ENCODE measurements at regions not wholly inside any gene's neighbourhood (a gene's known extent, or its start where the extent isn't known, plus 50 kb on each side); places are given as distances from the start of the nearest gene placed in this dataset.

GRCh38 chr12:43237238-43237879 lies 314.6 kb downstream of the ADAMTS20 start:
- no peaks in the 10 kb centered on the region for H3K4me1 Mint-ChIP-seq
- no peaks in the 10 kb centered on the region for H3K27me3 ChIP-seq
- H3K27ac ChIP-seq = no peak overlapping the region

GRCh38 chr12:43235721-43236120 lies 316.3 kb downstream of the ADAMTS20 start:
- no peak overlapping the region for H3K4me3 Mint-ChIP-seq

More at GRCh38 chr12:43237238-43237879, 314.6 kb downstream of the ADAMTS20 start:
- Histone ChIP-seq H3K9ac (no peak overlapping the region), H3K9me3 (ENCODE audit: low read depth) (no peaks in the 10 kb centered on the region), H3K4me1 (no peaks in the 10 kb centered on the region), H3K79me2 (ENCODE audit: low read depth) (no peaks in the 10 kb centered on the region), H3K4me3 (no peak overlapping the region), H3K36me3 (no peaks in the 10 kb centered on the region), H3F3A (ENCODE audit: low read depth) (no peaks in the 10 kb centered on the region), H2AFZ (replicated peaks) (no peak overlapping the region), H3K4me2 (no peak overlapping the region), H4K20me1 (ENCODE audit: low read depth) (no peaks in the 10 kb centered on the region)
- no peak overlapping the region for H3K27ac Mint-ChIP-seq
- no peak for DNase-seq (ENCODE audit: low spot score)
- no peaks in the 10 kb centered on the region for H3K27me3 Mint-ChIP-seq (ENCODE audit: insufficient read depth, low read depth)
- no peak overlapping the region for H3K4me3 Mint-ChIP-seq
- no peaks in the 10 kb centered on the region for H3K36me3 Mint-ChIP-seq
- H3K9me3 Mint-ChIP-seq = no peaks in the 10 kb centered on the region
- TF ChIP-seq CTCF (IDR thresholded peaks at IDR 0.05) (no peak), EZH2phosphoT487 (IDR thresholded peaks at IDR 0.05) (no peak), EZH2 (IDR thresholded peaks at IDR 0.05) (no peak)

GRCh38 chr12:43233861-43234260 lies 318.1 kb downstream of the ADAMTS20 start:
- Histone ChIP-seq H3F3A (ENCODE audit: low read depth) (no peaks in the 10 kb centered on the region), H3K4me1 (no peaks in the 10 kb centered on the region), H3K9me3 (ENCODE audit: low read depth) (no peaks in the 10 kb centered on the region), H3K4me2 (no peak overlapping the region), H3K27me3 (no peaks in the 10 kb centered on the region), H3K36me3 (no peaks in the 10 kb centered on the region), H3K9ac (no peak overlapping the region), H3K4me3 (no peak overlapping the region), H4K20me1 (ENCODE audit: low read depth) (no peaks in the 10 kb centered on the region), H2AFZ (replicated peaks) (no peak overlapping the region), H3K27ac (no peak overlapping the region), H3K79me2 (ENCODE audit: low read depth) (no peaks in the 10 kb centered on the region)
- TF ChIP-seq EZH2phosphoT487 (IDR thresholded peaks at IDR 0.05) = no peak
- TF ChIP-seq CTCF (IDR thresholded peaks at IDR 0.05) = no peak
- no peak for TF ChIP-seq EZH2 (IDR thresholded peaks at IDR 0.05)
- H3K9me3 Mint-ChIP-seq = no peaks in the 10 kb centered on the region
- H3K36me3 Mint-ChIP-seq = no peaks in the 10 kb centered on the region
- no peak for DNase-seq (ENCODE audit: low spot score)
- no peak overlapping the region for H3K4me3 Mint-ChIP-seq
- H3K27me3 Mint-ChIP-seq (ENCODE audit: insufficient read depth, low read depth) = no peaks in the 10 kb centered on the region
- H3K27ac Mint-ChIP-seq = no peak overlapping the region
- no peaks in the 10 kb centered on the region for H3K4me1 Mint-ChIP-seq

More at GRCh38 chr12:43235721-43236120, 316.3 kb downstream of the ADAMTS20 start:
- no peak overlapping the region for H3K27ac Mint-ChIP-seq
- H3K4me2 ChIP-seq = no peak overlapping the region
- no peaks in the 10 kb centered on the region for H3K4me1 ChIP-seq
- no peaks in the 10 kb centered on the region for H3K4me1 Mint-ChIP-seq
- H3K27me3 Mint-ChIP-seq (ENCODE audit: insufficient read depth, low read depth) = no peaks in the 10 kb centered on the region
- no peaks in the 10 kb centered on the region for H3K27me3 ChIP-seq
- H4K20me1 ChIP-seq (ENCODE audit: low read depth) = no peaks in the 10 kb centered on the region
- H3K79me2 ChIP-seq (ENCODE audit: low read depth) = no peaks in the 10 kb centered on the region
- no peak for DNase-seq (ENCODE audit: low spot score)
- no peak for TF ChIP-seq CTCF (IDR thresholded peaks at IDR 0.05)
- no peak for TF ChIP-seq EZH2 (IDR thresholded peaks at IDR 0.05)
- TF ChIP-seq EZH2phosphoT487 (IDR thresholded peaks at IDR 0.05) = no peak
- no peaks in the 10 kb centered on the region for H3K9me3 Mint-ChIP-seq
- no peaks in the 10 kb centered on the region for H3K9me3 ChIP-seq (ENCODE audit: low read depth)
- H3K27ac ChIP-seq = no peak overlapping the region
- H3K9ac ChIP-seq = no peak overlapping the region
- H3F3A ChIP-seq (ENCODE audit: low read depth) = no peaks in the 10 kb centered on the region
- H3K36me3 Mint-ChIP-seq = no peaks in the 10 kb centered on the region
- no peak overlapping the region for H2AFZ ChIP-seq (replicated peaks)
- no peak overlapping the region for H3K4me3 ChIP-seq
- no peaks in the 10 kb centered on the region for H3K36me3 ChIP-seq
